Osteocyte (in vitro differentiated cells): ENCODE measurements at regions not wholly inside any gene's neighbourhood (a gene's known extent, or its start where the extent isn't known, plus 50 kb on each side); places are given as distances from the start of the nearest gene placed in this dataset.

Source experiments
- DNase-seq: peaks from one replicate; pipeline ENCODE4 v3.0.0; 2021; ENCODE audit warnings: mixed read lengths; ENCODE audit not compliant: unreplicated experiment; ENCODE audit errors: extremely low spot score
- H3K27ac Mint-ChIP-seq: one replicate; pipeline ENCODE4 v1.8.0; 2021; ENCODE audit warnings: mild to moderate bottlenecking, mixed read lengths; ENCODE audit not compliant: unreplicated experiment
- H3K27me3 Mint-ChIP-seq: one replicate; pipeline ENCODE4 v1.8.0; 2021; ENCODE audit warnings: mixed read lengths; ENCODE audit not compliant: unreplicated experiment
- H3K36me3 Mint-ChIP-seq: one replicate; pipeline ENCODE4 v1.8.0; 2021; ENCODE audit warnings: mixed read lengths; ENCODE audit not compliant: unreplicated experiment
- H3K4me1 Mint-ChIP-seq: one replicate; pipeline ENCODE4 v1.8.0; 2021; ENCODE audit warnings: mixed read lengths; ENCODE audit not compliant: unreplicated experiment
- H3K4me3 Mint-ChIP-seq: one replicate; pipeline ENCODE4 v1.8.0; 2021; ENCODE audit warnings: mild to moderate bottlenecking, moderate library complexity, mixed read lengths; ENCODE audit not compliant: unreplicated experiment
- H3K9me3 Mint-ChIP-seq: one replicate; pipeline ENCODE4 v1.8.0; 2021; ENCODE audit warnings: mixed read lengths; ENCODE audit not compliant: unreplicated experiment
- CTCF ChIP-seq: fragments of 200-600 bp; sonication (generic); IDR thresholded peaks from 2 replicates; pipeline ENCODE4 v1.5.0; 2021; ENCODE audit warnings: antibody characterized with exemption, mild to moderate bottlenecking, moderate library complexity

- no peak overlapping the region for H3K27ac Mint-ChIP-seq
- DNase-seq, result no peak
- no peak overlapping the region for H3K4me3 Mint-ChIP-seq
- no peak for TF ChIP-seq CTCF
- no peaks in the 10 kb centered on the region for H3K9me3 Mint-ChIP-seq
- no peaks in the 10 kb centered on the region for H3K36me3 Mint-ChIP-seq
- no peaks in the 10 kb centered on the region for H3K4me1 Mint-ChIP-seq
- no peaks in the 10 kb centered on the region for H3K27me3 Mint-ChIP-seq
Observed at GRCh38 chr5:18079831-18080230, 445.6 kb downstream of the TAF11L14 start.

GRCh38 chr5:18088020-18088579 lies 453.8 kb downstream of the TAF11L14 start:
- Mint-ChIP-seq H3K9me3 (peaks cover 4% of the 10 kb centered on the region), H3K27me3 (no peaks in the 10 kb centered on the region), H3K4me1 (peaks cover under 1% of the 10 kb centered on the region), H3K4me3 (no peak overlapping the region), H3K27ac (no peak overlapping the region), H3K36me3 (no peaks in the 10 kb centered on the region)
- no peak for DNase-seq
- TF ChIP-seq CTCF, result no peak

GRCh38 chr5:18090177-18090576 lies 455.9 kb downstream of the TAF11L14 start:
- no peaks in the 10 kb centered on the region for H3K27me3 Mint-ChIP-seq
- TF ChIP-seq CTCF, result no peak
- H3K9me3 Mint-ChIP-seq, result peaks cover 4% of the 10 kb centered on the region
- H3K4me1 Mint-ChIP-seq, result peaks cover 11% of the 10 kb centered on the region
- H3K27ac Mint-ChIP-seq, result no peak overlapping the region
- no peak for DNase-seq
- H3K36me3 Mint-ChIP-seq, result no peaks in the 10 kb centered on the region
- H3K4me3 Mint-ChIP-seq, result no peak overlapping the region

GRCh38 chr5:18091142-18091541 lies 456.9 kb downstream of the TAF11L14 start:
- Mint-ChIP-seq H3K4me1 (peaks cover 11% of the 10 kb centered on the region), H3K4me3 (no peak overlapping the region), H3K9me3 (peaks cover 4% of the 10 kb centered on the region), H3K36me3 (no peaks in the 10 kb centered on the region), H3K27ac (no peak overlapping the region), H3K27me3 (no peaks in the 10 kb centered on the region)
- no peak for TF ChIP-seq CTCF
- DNase-seq, result no peak

- Mint-ChIP-seq H3K27me3 (no peaks in the 10 kb centered on the region), H3K27ac (no peak overlapping the region), H3K36me3 (no peaks in the 10 kb centered on the region), H3K4me1 (peaks cover 11% of the 10 kb centered on the region), H3K9me3 (peaks cover 4% of the 10 kb centered on the region), H3K4me3 (no peak overlapping the region)
- no peak for DNase-seq
- no peak for TF ChIP-seq CTCF
Observed at GRCh38 chr5:18091758-18092157, 457.5 kb downstream of the TAF11L14 start.
